Mesenchymal stem cell (in vitro differentiated cells and primary cell): ENCODE measurements at regions not wholly inside any gene's neighbourhood (a gene's known extent, or its start where the extent isn't known, plus 50 kb on each side); places are given as distances from the start of the nearest gene placed in this dataset.

ENCODE experiments used
- DNase-seq: peaks from one replicate; pipeline ENCODE4 v3.0.0-alpha.2; 2013
- H2AFZ ChIP-seq: one replicate; pipeline ENCODE4 v1.6.1; 2013; ENCODE audit warnings: low read depth, mild to moderate bottlenecking, control low read depth, inconsistent platforms, low read length, moderate library complexity
- H2AK5ac ChIP-seq: 2 replicates; pipeline ENCODE4 v1.6.1; 2013; ENCODE audit warnings: low read length, moderate library complexity, mild to moderate bottlenecking, inconsistent platforms; ENCODE audit not compliant: severe bottlenecking
- H2BK120ac ChIP-seq: one replicate; pipeline ENCODE4 v1.6.1; 2013; ENCODE audit warnings: low read depth, mild to moderate bottlenecking, inconsistent platforms, low read length, moderate library complexity
- H2BK12ac ChIP-seq, 2 experiments: one replicate each; pipeline ENCODE4 v1.6.1; 2013; ENCODE audit warnings: inconsistent platforms in 2 of 2, low read length in 2 of 2, mild to moderate bottlenecking in 2 of 2, moderate library complexity in 2 of 2, control low read depth in 1 of 2
- H2BK15ac ChIP-seq: one replicate; pipeline ENCODE4 v1.6.1; 2013; ENCODE audit warnings: mild to moderate bottlenecking, low read depth, inconsistent platforms; ENCODE audit not compliant: poor library complexity, severe bottlenecking
- H2BK5ac ChIP-seq: 2 replicates; pipeline ENCODE4 v1.6.1; 2013; ENCODE audit warnings: low read depth, mild to moderate bottlenecking, low read length, control low read depth, inconsistent platforms; ENCODE audit not compliant: poor library complexity, severe bottlenecking
- H3K14ac ChIP-seq, 2 experiments: one replicate each; pipeline ENCODE4 v1.6.1; 2013; ENCODE audit warnings: inconsistent platforms in 2 of 2, low read length in 2 of 2, control low read depth in 1 of 2, mild to moderate bottlenecking in 1 of 2, moderate library complexity in 1 of 2
- H3K18ac ChIP-seq, 2 experiments: one replicate each; pipeline ENCODE4 v1.6.1; 2013; ENCODE audit warnings: inconsistent platforms in 2 of 2, low read length in 2 of 2, control low read depth in 1 of 2, low read depth in 1 of 2, mild to moderate bottlenecking in 1 of 2
- H3K23ac ChIP-seq, 2 experiments: one replicate each; pipeline ENCODE4 v1.6.1; 2013; ENCODE audit warnings: inconsistent platforms in 2 of 2, low read length in 2 of 2, mild to moderate bottlenecking in 2 of 2, moderate library complexity in 2 of 2, control low read depth in 1 of 2
- H3K27ac ChIP-seq: 2 replicates; pipeline ENCODE4 v1.5.1; 2013; ENCODE audit warnings: mild to moderate bottlenecking, moderate library complexity, low read length, control low read depth, inconsistent platforms; ENCODE audit not compliant: poor library complexity, severe bottlenecking
- H3K27me3 ChIP-seq, 2 experiments: 2 replicates each; pipeline versions ENCODE4 v1.6.1 to v1.7.0; 2013; ENCODE audit warnings: low read length in 2 of 2, mild to moderate bottlenecking in 2 of 2, moderate library complexity in 2 of 2, control low read depth in 1 of 2, inconsistent platforms in 1 of 2; ENCODE audit not compliant: control insufficient read depth in 1 of 2, insufficient read depth in 1 of 2
- H3K36me3 ChIP-seq, 2 experiments: 2 replicates each; pipeline versions ENCODE4 v1.6.1 to v1.7.0; 2013; ENCODE audit warnings: low read length in 2 of 2, control low read depth in 1 of 2, inconsistent platforms in 1 of 2, low read depth in 1 of 2, mild to moderate bottlenecking in 1 of 2; ENCODE audit not compliant: insufficient read depth in 2 of 2, control insufficient read depth in 1 of 2
- H3K4ac ChIP-seq, 2 experiments: one replicate each; pipeline ENCODE4 v1.6.1; 2013; ENCODE audit warnings: inconsistent platforms in 2 of 2, low read length in 2 of 2, mild to moderate bottlenecking in 2 of 2, moderate library complexity in 2 of 2, control low read depth in 1 of 2, low read depth in 1 of 2
- H3K4me1 ChIP-seq: 2 replicates; pipeline ENCODE4 v1.6.1; 2013; ENCODE audit warnings: low read depth, low read length, control low read depth; ENCODE audit not compliant: control insufficient read depth, insufficient read depth
- H3K4me2 ChIP-seq: 2 replicates; pipeline ENCODE4 v1.6.1; 2013; ENCODE audit warnings: low read length, mild to moderate bottlenecking, inconsistent platforms; ENCODE audit not compliant: poor library complexity, severe bottlenecking
- H3K4me3 ChIP-seq, 2 experiments: 2 replicates each; pipeline versions ENCODE4 v1.5.1 to v1.7.0; 2013; ENCODE audit warnings: low read length in 2 of 2, mild to moderate bottlenecking in 2 of 2, control low read depth in 1 of 2, low read depth in 1 of 2; ENCODE audit not compliant: insufficient read depth in 1 of 2
- H3K79me1 ChIP-seq: replicated peaks from 2 replicates; pipeline ENCODE4 v1.6.1; 2013; ENCODE audit warnings: mild to moderate bottlenecking, control low read depth, low read length, inconsistent platforms; ENCODE audit not compliant: poor library complexity, severe bottlenecking
- H3K9ac ChIP-seq: 2 replicates; pipeline ENCODE4 v1.7.0; 2013; ENCODE audit warnings: mild to moderate bottlenecking, low read length, moderate library complexity
- H3K9me3 ChIP-seq: 2 replicates; pipeline ENCODE4 v1.7.0; 2013; ENCODE audit warnings: mild to moderate bottlenecking, low read length; ENCODE audit not compliant: control insufficient read depth
- H4K8ac ChIP-seq: one replicate; pipeline ENCODE4 v1.6.1; 2013; ENCODE audit warnings: inconsistent platforms, mild to moderate bottlenecking, low read length, moderate library complexity
- H4K91ac ChIP-seq: one replicate; pipeline ENCODE4 v1.6.1; 2013; ENCODE audit warnings: mild to moderate bottlenecking, low read length, inconsistent platforms
- WGBS: methylation state at CpG from one replicate; pipeline ENCODE4 v1.1.7; 2013; ENCODE audit warnings: mixed read lengths; 5-methylcytosine and 5-hydroxymethylcytosine counted together

- no peak overlapping the region for H2BK12ac ChIP-seq
- H3K9ac ChIP-seq: no peak overlapping the region
- no peak overlapping the region for H3K4me3 ChIP-seq
- no peaks in the 10 kb centered on the region for H3K36me3 ChIP-seq
- H3K4ac ChIP-seq: no peak overlapping the region
- no peak overlapping the region for H2AFZ ChIP-seq
- WGBS: 97% methylated on average over 3 of the region's 4 CpGs
- H3K27me3 ChIP-seq: peaks cover 0 to 13% of the 10 kb centered on the region in 2 experiments
- H3K14ac ChIP-seq: no peak overlapping the region
- no peak overlapping the region for H4K91ac ChIP-seq
- no peaks in the 10 kb centered on the region for H3K9me3 ChIP-seq
- H4K8ac ChIP-seq: no peak overlapping the region
- H2BK5ac ChIP-seq: no peak overlapping the region
- no peak overlapping the region for H3K23ac ChIP-seq
- DNase-seq: no peak
- H2BK120ac ChIP-seq: no peak overlapping the region
- H2AK5ac ChIP-seq: no peak overlapping the region
- no peaks in the 10 kb centered on the region for H3K4me1 ChIP-seq
- H3K27ac ChIP-seq: no peak overlapping the region
- no peak overlapping the region for H3K4me2 ChIP-seq
- H3K79me1 ChIP-seq: no peaks in the 10 kb centered on the region
- no peak overlapping the region for H2BK15ac ChIP-seq
- H3K18ac ChIP-seq: no peak overlapping the region
Measured at GRCh38 chrX:20472620-20473258, 206.0 kb upstream of the RPS6KA3 start.

- Histone ChIP-seq H4K8ac (no peak overlapping the region), H4K91ac (no peak overlapping the region), H3K9me3 (no peaks in the 10 kb centered on the region), H3K4me1 (no peaks in the 10 kb centered on the region), H3K23ac (no peak overlapping the region), H3K36me3 (no peaks in the 10 kb centered on the region), H2BK5ac (no peak overlapping the region), H3K9ac (no peak overlapping the region), H2AK5ac (no peak overlapping the region), H2BK12ac (no peak overlapping the region), H3K27me3 (peaks cover 0 to 13% of the 10 kb centered on the region in 2 experiments), H3K18ac (no peak overlapping the region), H3K4me3 (no peak overlapping the region), H3K27ac (no peak overlapping the region), H3K4ac (no peak overlapping the region), H3K4me2 (no peak overlapping the region), H2AFZ (no peak overlapping the region), H2BK120ac (no peak overlapping the region), H3K14ac (no peak overlapping the region), H3K79me1 (no peaks in the 10 kb centered on the region), H2BK15ac (no peak overlapping the region)
- WGBS: no CpG with 5 or more reads among the region's 1 CpG
- DNase-seq: no peak
Measured at GRCh38 chrX:20472148-20472547, 205.4 kb upstream of the RPS6KA3 start.

- Histone ChIP-seq H3K27me3 (peaks cover 0 to 13% of the 10 kb centered on the region in 2 experiments), H3K36me3 (no peaks in the 10 kb centered on the region), H3K14ac (no peak overlapping the region), H4K8ac (no peak overlapping the region), H2AFZ (no peak overlapping the region), H3K4ac (no peak overlapping the region), H2BK12ac (no peak overlapping the region), H3K79me1 (no peaks in the 10 kb centered on the region), H2BK15ac (no peak overlapping the region), H3K4me3 (no peak overlapping the region), H3K9ac (no peak overlapping the region), H3K27ac (no peak overlapping the region), H3K4me2 (no peak overlapping the region), H3K18ac (no peak overlapping the region), H3K9me3 (no peaks in the 10 kb centered on the region), H4K91ac (no peak overlapping the region), H3K23ac (no peak overlapping the region), H2BK5ac (no peak overlapping the region), H2AK5ac (no peak overlapping the region), H3K4me1 (no peaks in the 10 kb centered on the region), H2BK120ac (no peak overlapping the region)
- no peak for DNase-seq
Measured at GRCh38 chrX:20471483-20471882, 204.8 kb upstream of the RPS6KA3 start.

- no peak overlapping the region for H2BK120ac ChIP-seq
- peaks cover 0 to 2% of the 10 kb centered on the region in 2 experiments for H3K27me3 ChIP-seq
- H4K8ac ChIP-seq: no peak overlapping the region
- no peak overlapping the region for H2AK5ac ChIP-seq
- no peak overlapping the region for H3K14ac ChIP-seq
- no peak overlapping the region for H3K23ac ChIP-seq
- no peak for DNase-seq
- H2BK15ac ChIP-seq: no peak overlapping the region
- H2AFZ ChIP-seq: no peak overlapping the region
- H3K18ac ChIP-seq: no peak overlapping the region
- no peak overlapping the region for H2BK12ac ChIP-seq
- H3K36me3 ChIP-seq: no peaks in the 10 kb centered on the region
- H3K9me3 ChIP-seq: no peaks in the 10 kb centered on the region
- 100% methylated on average over 3 of the region's 3 CpGs for WGBS
- no peak overlapping the region for H2BK5ac ChIP-seq
- H3K4me1 ChIP-seq: peaks cover 1% of the 10 kb centered on the region
- H3K79me1 ChIP-seq: no peaks in the 10 kb centered on the region
- H3K9ac ChIP-seq: no peak overlapping the region
- no peak overlapping the region for H3K27ac ChIP-seq
- H3K4me2 ChIP-seq: no peak overlapping the region
- H4K91ac ChIP-seq: no peak overlapping the region
- H3K4me3 ChIP-seq: no peak overlapping the region
- no peak overlapping the region for H3K4ac ChIP-seq
Measured at GRCh38 chrX:20463296-20464075, 196.8 kb upstream of the RPS6KA3 start.
